ENCODE measurements at regions not wholly inside any gene's neighbourhood (a gene's known extent, or its start where the extent isn't known, plus 50 kb on each side); places are given as distances from the start of the nearest gene placed in this dataset.
"Not testable (repeated sequence)": the region's sequence is repeated elsewhere in the genome, so short reads cannot be mapped to it uniquely, and the experiment has no call there.

DNA sequence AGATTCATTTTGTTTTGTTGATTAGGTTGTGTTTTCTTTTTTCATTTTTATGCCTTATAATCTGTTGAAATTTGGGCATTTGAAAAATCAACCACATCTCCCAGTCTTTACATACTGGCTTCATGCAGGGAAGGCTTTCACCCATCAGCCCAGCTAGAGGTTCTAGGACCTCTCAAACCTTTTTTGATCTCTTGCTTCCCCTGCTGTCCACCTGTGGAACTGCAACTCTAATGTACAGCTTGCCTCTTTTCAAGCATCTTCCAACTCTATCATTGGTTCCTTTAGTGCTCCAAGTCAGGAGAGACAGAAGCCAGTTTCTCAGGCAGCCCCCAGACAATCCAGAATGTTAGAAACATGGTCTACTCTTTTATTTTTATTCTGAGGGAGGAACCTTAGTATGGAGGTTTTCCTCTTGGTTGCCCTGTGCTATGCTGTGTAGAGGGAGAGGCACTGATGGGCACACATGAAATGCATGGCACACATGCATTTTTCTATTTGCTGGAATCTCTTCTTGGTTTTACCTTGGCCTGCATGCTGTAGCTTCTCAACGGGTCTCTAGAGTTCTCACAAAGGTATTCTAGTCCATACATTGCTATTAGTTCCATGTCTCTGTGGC lies 107.2 kb upstream of the L3MBTL4 start:
- H3K27me3 ChIP-seq (replicated peaks; ENCODE audit: control insufficient read depth, insufficient read depth, low read length) = peaks cover 2% of the 10 kb centered on the region; the same call in 1 of the 2 replicates
- TF ChIP-seq, protein P1, sequence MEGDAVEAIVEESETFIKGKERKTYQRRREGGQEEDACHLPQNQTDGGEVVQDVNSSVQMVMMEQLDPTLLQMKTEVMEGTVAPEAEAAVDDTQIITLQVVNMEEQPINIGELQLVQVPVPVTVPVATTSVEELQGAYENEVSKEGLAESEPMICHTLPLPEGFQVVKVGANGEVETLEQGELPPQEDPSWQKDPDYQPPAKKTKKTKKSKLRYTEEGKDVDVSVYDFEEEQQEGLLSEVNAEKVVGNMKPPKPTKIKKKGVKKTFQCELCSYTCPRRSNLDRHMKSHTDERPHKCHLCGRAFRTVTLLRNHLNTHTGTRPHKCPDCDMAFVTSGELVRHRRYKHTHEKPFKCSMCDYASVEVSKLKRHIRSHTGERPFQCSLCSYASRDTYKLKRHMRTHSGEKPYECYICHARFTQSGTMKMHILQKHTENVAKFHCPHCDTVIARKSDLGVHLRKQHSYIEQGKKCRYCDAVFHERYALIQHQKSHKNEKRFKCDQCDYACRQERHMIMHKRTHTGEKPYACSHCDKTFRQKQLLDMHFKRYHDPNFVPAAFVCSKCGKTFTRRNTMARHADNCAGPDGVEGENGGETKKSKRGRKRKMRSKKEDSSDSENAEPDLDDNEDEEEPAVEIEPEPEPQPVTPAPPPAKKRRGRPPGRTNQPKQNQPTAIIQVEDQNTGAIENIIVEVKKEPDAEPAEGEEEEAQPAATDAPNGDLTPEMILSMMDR (IDR thresholded peaks at IDR 0.05; ENCODE audit: insufficient read depth, low read length, poor library complexity, severe bottlenecking) = peak; percentile 98
- no peak overlapping the region for H3K4me3 ChIP-seq (replicated peaks; ENCODE audit: low read depth, low read length)
- no peak for DNase-seq (ENCODE audit: extremely low read depth, insufficient read length)
- no peaks in the 10 kb centered on the region for H3K36me3 ChIP-seq (ENCODE audit: control insufficient read depth, insufficient read depth, low read length)

DNA sequence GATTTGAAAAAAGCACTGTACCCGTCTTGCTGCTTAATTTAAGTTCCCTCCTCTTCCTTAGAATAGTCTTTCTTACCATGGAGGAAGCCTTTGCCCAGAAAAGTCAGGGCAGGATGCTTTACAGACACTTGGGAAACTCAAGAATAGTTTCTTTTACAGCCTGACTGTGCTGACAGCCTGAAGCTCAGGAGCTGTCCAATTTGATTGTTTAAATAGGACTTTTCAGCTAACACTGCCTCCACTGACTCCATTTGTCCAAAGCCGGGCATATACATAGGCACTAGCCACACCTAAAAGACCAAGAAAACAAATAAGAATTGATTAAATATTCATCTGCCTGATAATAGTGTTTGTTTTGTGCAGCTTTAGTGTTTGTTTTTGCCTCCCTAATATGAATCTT lies 110.9 kb upstream of the L3MBTL4 start:
- no peaks in the 10 kb centered on the region for H3K36me3 ChIP-seq (ENCODE audit: control insufficient read depth, insufficient read depth, low read length)
- H3K4me3 ChIP-seq (replicated peaks; ENCODE audit: low read depth, low read length) = no peak overlapping the region
- TF ChIP-seq, protein P1 (IDR thresholded peaks at IDR 0.05; ENCODE audit: insufficient read depth, low read length, poor library complexity, severe bottlenecking) = no peak
- DNase-seq (ENCODE audit: extremely low read depth, insufficient read length) = no peak
- H3K27me3 ChIP-seq (replicated peaks; ENCODE audit: control insufficient read depth, insufficient read depth, low read length) = peaks cover 2% of the 10 kb centered on the region; the same call in 1 of the 2 replicates

DNA sequence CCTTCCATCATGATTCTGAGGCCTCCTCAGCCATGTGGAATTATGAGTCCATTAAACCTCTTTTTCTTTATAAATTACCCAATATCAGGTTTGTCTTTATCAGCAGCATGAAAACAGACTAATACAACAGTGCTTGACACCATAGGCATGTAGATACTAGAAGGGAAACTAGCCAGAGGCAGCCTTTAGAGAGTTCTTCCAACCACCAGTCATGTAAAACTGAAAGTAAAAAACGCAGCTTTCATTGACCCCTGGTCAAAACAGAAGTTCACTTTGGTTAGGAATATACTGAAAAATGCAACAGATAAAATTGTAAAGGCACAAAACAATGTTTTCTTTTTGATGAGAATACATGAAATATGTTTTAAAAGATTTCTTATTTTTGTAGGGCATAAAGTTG lies 122.8 kb upstream of the L3MBTL4 start:
- H3K27me3 ChIP-seq (replicated peaks; ENCODE audit: control insufficient read depth, insufficient read depth, low read length) = no peaks in the 10 kb centered on the region
- no peaks in the 10 kb centered on the region for H3K36me3 ChIP-seq (ENCODE audit: control insufficient read depth, insufficient read depth, low read length)
- H3K4me3 ChIP-seq (replicated peaks; ENCODE audit: low read depth, low read length) = no peak overlapping the region
- no peak for DNase-seq (ENCODE audit: extremely low read depth, insufficient read length)
- TF ChIP-seq, protein P1 (IDR thresholded peaks at IDR 0.05; ENCODE audit: insufficient read depth, low read length, poor library complexity, severe bottlenecking) = no peak

DNA sequence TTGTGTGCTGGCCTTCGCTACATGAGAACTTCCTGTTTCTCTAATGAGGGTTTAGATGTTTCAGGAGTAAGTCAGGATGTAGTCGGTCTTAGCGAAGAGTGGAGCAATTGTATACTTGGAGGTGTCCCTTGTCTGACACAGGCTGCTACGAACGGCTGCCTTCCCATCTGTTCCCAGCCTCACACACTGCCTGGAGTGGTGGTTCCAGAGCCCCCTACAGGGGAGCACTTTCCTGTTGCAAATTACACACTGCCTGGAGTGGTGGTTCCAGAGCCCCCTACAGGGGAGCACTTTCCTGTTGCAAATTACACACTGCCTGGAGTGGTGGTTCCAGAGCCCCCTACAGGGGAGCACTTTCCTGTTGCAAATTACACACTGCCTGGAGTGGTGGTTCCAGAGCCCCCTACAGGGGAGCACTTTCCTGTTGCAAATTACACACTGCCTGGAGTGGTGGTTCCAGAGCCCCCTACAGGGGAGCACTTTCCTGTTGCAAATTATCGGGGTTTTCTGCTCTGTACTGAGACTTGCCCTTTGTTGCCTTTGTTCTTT lies 126.5 kb upstream of the L3MBTL4 start:
- not testable (repeated sequence) for DNase-seq (ENCODE audit: extremely low read depth, insufficient read length); H3K27me3 ChIP-seq (replicated peaks; ENCODE audit: control insufficient read depth, insufficient read depth, low read length); H3K4me3 ChIP-seq (replicated peaks; ENCODE audit: low read depth, low read length); H3K36me3 ChIP-seq (ENCODE audit: control insufficient read depth, insufficient read depth, low read length)
- TF ChIP-seq, protein P1 (IDR thresholded peaks at IDR 0.05; ENCODE audit: insufficient read depth, low read length, poor library complexity, severe bottlenecking) = peak; percentile 40

DNA sequence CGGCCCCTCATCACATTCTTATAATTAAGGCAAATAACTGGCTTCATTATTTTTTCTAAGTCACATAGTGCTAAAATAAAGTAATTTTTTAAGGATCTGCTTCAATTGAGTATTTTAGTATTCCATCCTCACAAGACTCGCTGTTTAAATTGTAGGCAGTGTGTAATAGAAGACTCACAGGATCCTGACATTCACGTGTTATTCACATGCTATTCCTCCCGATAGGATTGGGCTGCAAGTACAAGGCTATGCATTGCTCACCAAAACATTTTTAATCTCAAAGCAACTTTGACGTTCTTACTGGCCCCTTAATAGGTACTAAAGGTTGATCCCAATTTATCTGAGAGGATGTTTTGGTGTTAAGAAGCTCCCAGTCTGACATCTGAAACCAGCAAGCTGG lies 127.6 kb upstream of the L3MBTL4 start:
- Histone ChIP-seq H3K4me3 (replicated peaks; ENCODE audit: low read depth, low read length) (no peak overlapping the region), H3K36me3 (ENCODE audit: control insufficient read depth, insufficient read depth, low read length) (no peaks in the 10 kb centered on the region), H3K27me3 (replicated peaks; ENCODE audit: control insufficient read depth, insufficient read depth, low read length) (no peaks in the 10 kb centered on the region)
- TF ChIP-seq, protein P1 (IDR thresholded peaks at IDR 0.05; ENCODE audit: insufficient read depth, low read length, poor library complexity, severe bottlenecking) = no peak
- DNase-seq (ENCODE audit: extremely low read depth, insufficient read length) = no peak

Data from GM06990 (cell line).